ENCODE measurements at regions not wholly inside any gene's neighbourhood (a gene's known extent, or its start where the extent isn't known, plus 50 kb on each side); places are given as distances from the start of the nearest gene placed in this dataset.

DNA sequence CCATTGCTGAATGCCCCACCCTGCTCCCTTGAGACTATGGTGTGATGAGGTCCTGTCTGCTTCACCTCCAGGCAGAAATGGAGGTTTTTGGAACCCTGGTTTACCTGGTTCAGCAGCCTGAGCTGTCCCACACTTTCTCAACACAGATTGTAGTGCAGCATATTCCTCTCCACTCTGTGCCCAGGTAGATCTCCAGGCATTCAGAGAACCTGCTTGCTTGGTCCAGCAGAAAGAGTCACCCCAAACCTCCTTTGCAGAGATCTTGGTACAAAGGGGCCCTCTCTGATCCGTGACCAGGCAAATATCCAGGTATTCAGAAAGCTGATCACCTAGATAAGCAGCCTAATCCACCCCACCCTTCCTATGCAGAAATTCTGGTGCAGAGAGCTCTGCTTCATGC lies 1288.2 kb upstream of the CRIM1 start:
- no peaks in the 10 kb centered on the region for H3K27me3 ChIP-seq (replicated peaks; ENCODE audit: insufficient read depth, low read depth, low read length, poor library complexity)
- no peaks in the 10 kb centered on the region for H3K4me1 ChIP-seq (ENCODE audit: insufficient read depth, low read length, poor library complexity, severe bottlenecking)
- ChIA-PET POLR2A (ENCODE audit: low non-redundant PET) (no interaction called here), CTCF (no interaction called here)
- intact Hi-C loops (cut with micrococcal nuclease; ENCODE audit: unreplicated experiment) = no loop called here
- TF ChIP-seq, protein P1, sequence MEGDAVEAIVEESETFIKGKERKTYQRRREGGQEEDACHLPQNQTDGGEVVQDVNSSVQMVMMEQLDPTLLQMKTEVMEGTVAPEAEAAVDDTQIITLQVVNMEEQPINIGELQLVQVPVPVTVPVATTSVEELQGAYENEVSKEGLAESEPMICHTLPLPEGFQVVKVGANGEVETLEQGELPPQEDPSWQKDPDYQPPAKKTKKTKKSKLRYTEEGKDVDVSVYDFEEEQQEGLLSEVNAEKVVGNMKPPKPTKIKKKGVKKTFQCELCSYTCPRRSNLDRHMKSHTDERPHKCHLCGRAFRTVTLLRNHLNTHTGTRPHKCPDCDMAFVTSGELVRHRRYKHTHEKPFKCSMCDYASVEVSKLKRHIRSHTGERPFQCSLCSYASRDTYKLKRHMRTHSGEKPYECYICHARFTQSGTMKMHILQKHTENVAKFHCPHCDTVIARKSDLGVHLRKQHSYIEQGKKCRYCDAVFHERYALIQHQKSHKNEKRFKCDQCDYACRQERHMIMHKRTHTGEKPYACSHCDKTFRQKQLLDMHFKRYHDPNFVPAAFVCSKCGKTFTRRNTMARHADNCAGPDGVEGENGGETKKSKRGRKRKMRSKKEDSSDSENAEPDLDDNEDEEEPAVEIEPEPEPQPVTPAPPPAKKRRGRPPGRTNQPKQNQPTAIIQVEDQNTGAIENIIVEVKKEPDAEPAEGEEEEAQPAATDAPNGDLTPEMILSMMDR (conservative IDR thresholded peaks at IDR 0.05; ENCODE audit: low read depth, low read length) = no peak
- no peak for TF ChIP-seq EZH2 (IDR thresholded peaks at IDR 0.05; ENCODE audit: borderline replicate concordance, low read depth, low read length, poor library complexity, severe bottlenecking)
- BruUV-seq (replicated peaks) = no TSS peak
- H3K4me3 ChIP-seq (ENCODE audit: low read depth, low read length, poor library complexity, severe bottlenecking) = no peak overlapping the region
- DNase-seq (ENCODE audit: low spot score) = no peak
- peaks cover 1% of the 10 kb centered on the region for H3K9me3 ChIP-seq (ENCODE audit: low read depth, low read length, poor library complexity, severe bottlenecking)
- no peaks in the 10 kb centered on the region for H3K36me3 ChIP-seq (ENCODE audit: insufficient read depth, low read length, poor library complexity, severe bottlenecking)
- H3K27ac ChIP-seq (ENCODE audit: low read depth, low read length, poor library complexity, severe bottlenecking) = no peak overlapping the region

DNA sequence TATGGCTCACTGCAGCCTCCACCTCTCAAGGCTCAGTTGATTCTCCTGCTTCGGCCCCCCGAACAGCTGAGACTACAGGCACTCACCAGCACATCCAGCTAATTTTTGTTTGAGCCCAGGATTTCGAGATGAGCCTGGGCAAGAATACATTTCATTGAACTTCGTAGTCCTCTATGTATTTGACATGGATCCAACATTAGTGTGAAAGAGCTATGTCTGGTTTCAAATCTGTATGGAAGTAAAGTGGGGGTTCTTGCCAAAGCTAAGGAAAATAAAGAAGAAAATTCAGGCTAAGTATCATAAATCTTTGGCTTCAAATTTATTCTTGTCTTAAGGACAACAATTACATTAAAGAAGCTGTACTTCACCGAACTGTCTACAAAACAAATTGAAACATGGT lies 1291.7 kb upstream of the CRIM1 start:
- POLR2A ChIA-PET (ENCODE audit: low non-redundant PET) = no interaction called here
- intact Hi-C loops (cut with micrococcal nuclease; ENCODE audit: unreplicated experiment) = no loop called here
- no peaks in the 10 kb centered on the region for H3K9me3 ChIP-seq (ENCODE audit: low read depth, low read length, poor library complexity, severe bottlenecking)
- no peaks in the 10 kb centered on the region for H3K27me3 ChIP-seq (replicated peaks; ENCODE audit: insufficient read depth, low read depth, low read length, poor library complexity)
- BruUV-seq (replicated peaks) = no TSS peak
- CTCF ChIA-PET = no interaction called here
- no peak overlapping the region for H3K27ac ChIP-seq (ENCODE audit: low read depth, low read length, poor library complexity, severe bottlenecking)
- H3K4me1 ChIP-seq (ENCODE audit: insufficient read depth, low read length, poor library complexity, severe bottlenecking) = no peaks in the 10 kb centered on the region
- no peak for DNase-seq (ENCODE audit: low spot score)
- no peaks in the 10 kb centered on the region for H3K36me3 ChIP-seq (ENCODE audit: insufficient read depth, low read length, poor library complexity, severe bottlenecking)
- H3K4me3 ChIP-seq (ENCODE audit: low read depth, low read length, poor library complexity, severe bottlenecking) = no peak overlapping the region
- no peak for TF ChIP-seq EZH2 (IDR thresholded peaks at IDR 0.05; ENCODE audit: borderline replicate concordance, low read depth, low read length, poor library complexity, severe bottlenecking)
- TF ChIP-seq, protein P1 (conservative IDR thresholded peaks at IDR 0.05; ENCODE audit: low read depth, low read length) = no peak

DNA sequence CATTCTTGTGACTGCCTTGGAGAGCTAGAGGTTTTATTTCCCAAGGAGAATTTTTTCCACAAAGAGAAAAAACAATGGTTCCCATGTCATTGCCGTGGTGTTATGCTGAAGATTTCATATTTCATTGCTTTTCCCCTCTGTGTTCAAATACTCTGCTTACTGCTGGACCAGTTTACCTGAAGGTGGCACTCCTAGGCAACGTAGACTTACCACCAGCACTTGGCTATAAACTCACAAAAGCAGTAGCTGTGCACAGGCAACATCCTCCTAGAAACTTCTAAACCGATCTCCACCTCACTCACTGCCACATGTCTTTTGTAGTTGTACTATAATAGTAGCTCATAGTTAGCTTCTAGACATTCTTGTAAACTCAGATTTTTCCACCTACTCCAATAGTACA lies 1319.7 kb upstream of the CRIM1 start:
- H3K4me3 ChIP-seq (ENCODE audit: low read depth, low read length, poor library complexity, severe bottlenecking) = no peak overlapping the region
- TF ChIP-seq, protein P1 (conservative IDR thresholded peaks at IDR 0.05; ENCODE audit: low read depth, low read length) = no peak
- no peak for TF ChIP-seq EZH2 (IDR thresholded peaks at IDR 0.05; ENCODE audit: borderline replicate concordance, low read depth, low read length, poor library complexity, severe bottlenecking)
- H3K27ac ChIP-seq (ENCODE audit: low read depth, low read length, poor library complexity, severe bottlenecking) = no peak overlapping the region
- CTCF ChIA-PET = no interaction called here
- H3K27me3 ChIP-seq (replicated peaks; ENCODE audit: insufficient read depth, low read depth, low read length, poor library complexity) = no peaks in the 10 kb centered on the region
- no peaks in the 10 kb centered on the region for H3K9me3 ChIP-seq (ENCODE audit: low read depth, low read length, poor library complexity, severe bottlenecking)
- BruUV-seq (replicated peaks) = no TSS peak
- intact Hi-C loops (cut with micrococcal nuclease; ENCODE audit: unreplicated experiment) = no loop called here
- POLR2A ChIA-PET (ENCODE audit: low non-redundant PET) = no interaction called here
- no peaks in the 10 kb centered on the region for H3K36me3 ChIP-seq (ENCODE audit: insufficient read depth, low read length, poor library complexity, severe bottlenecking)
- no peak for DNase-seq (ENCODE audit: low spot score)
- no peaks in the 10 kb centered on the region for H3K4me1 ChIP-seq (ENCODE audit: insufficient read depth, low read length, poor library complexity, severe bottlenecking)
